ENCODE measurements at regions not wholly inside any gene's neighbourhood (a gene's known extent, or its start where the extent isn't known, plus 50 kb on each side); places are given as distances from the start of the nearest gene placed in this dataset.
"Not testable (repeated sequence)": the region's sequence is repeated elsewhere in the genome, so short reads cannot be mapped to it uniquely, and the experiment has no call there.

- H3K27me3 ChIP-seq (ENCODE audit: control insufficient read depth, insufficient read depth): no peaks in the 10 kb centered on the region
- no peaks in the 10 kb centered on the region for H3K4me1 ChIP-seq (ENCODE audit: control insufficient read depth, insufficient read depth, low read length)
- no peak overlapping the region for H3K4me3 ChIP-seq (ENCODE audit: low read length)
- ATAC-seq (no peak), DNase-seq (no peak)
- H3K9me3 ChIP-seq (ENCODE audit: control insufficient read depth, low read length): no peaks in the 10 kb centered on the region
- H3K27ac ChIP-seq (ENCODE audit: low read length): no peak overlapping the region
- WGBS: 50% methylated on average over 7 of the region's 7 CpGs
- intact Hi-C loops (cut with DNase I): no loop called here
Measured at GRCh38 chr16:26457095-26457494, 609.6 kb upstream of the C16orf82 start.

- no peak overlapping the region for H3K4me3 ChIP-seq (ENCODE audit: low read length)
- intact Hi-C loops (cut with DNase I): no loop called here
- no peak overlapping the region for H3K27ac ChIP-seq (ENCODE audit: low read length)
- no peaks in the 10 kb centered on the region for H3K9me3 ChIP-seq (ENCODE audit: control insufficient read depth, low read length)
- H3K27me3 ChIP-seq (ENCODE audit: control insufficient read depth, insufficient read depth): no peaks in the 10 kb centered on the region
- no peaks in the 10 kb centered on the region for H3K4me1 ChIP-seq (ENCODE audit: control insufficient read depth, insufficient read depth, low read length)
- WGBS: 85% methylated on average over 4 of the region's 4 CpGs
- DNase-seq (no peak), ATAC-seq (no peak)
Measured at GRCh38 chr16:26457882-26458281, 608.8 kb upstream of the C16orf82 start.

GRCh38 chr16:26464576-26465266, 602.0 kb upstream of the C16orf82 start:
- no peak overlapping the region for H3K27ac ChIP-seq (ENCODE audit: low read length)
- no peak for ATAC-seq
- H3K27me3 ChIP-seq (ENCODE audit: control insufficient read depth, insufficient read depth): no peaks in the 10 kb centered on the region
- H3K4me1 ChIP-seq (ENCODE audit: control insufficient read depth, insufficient read depth, low read length): no peaks in the 10 kb centered on the region
- no peaks in the 10 kb centered on the region for H3K9me3 ChIP-seq (ENCODE audit: control insufficient read depth, low read length)
- 87% methylated on average over 7 of the region's 7 CpGs for WGBS
- DNase-seq: no peak
- intact Hi-C loops (cut with DNase I): no loop called here
- no peak overlapping the region for H3K4me3 ChIP-seq (ENCODE audit: low read length)

- intact Hi-C loops (cut with DNase I); H3K4me1 ChIP-seq (ENCODE audit: control insufficient read depth, insufficient read depth, low read length); H3K27ac ChIP-seq (ENCODE audit: low read length); ATAC-seq; H3K9me3 ChIP-seq (ENCODE audit: control insufficient read depth, low read length); H3K4me3 ChIP-seq (ENCODE audit: low read length); DNase-seq; H3K27me3 ChIP-seq (ENCODE audit: control insufficient read depth, insufficient read depth): not testable (repeated sequence)
- WGBS: 85% methylated on average over 10 of the region's 10 CpGs
Measured at GRCh38 chr16:26474405-26474804, 592.3 kb upstream of the C16orf82 start.

GRCh38 chr16:26475596-26475995, 591.1 kb upstream of the C16orf82 start:
- H3K27me3 ChIP-seq (ENCODE audit: control insufficient read depth, insufficient read depth): no peaks in the 10 kb centered on the region
- 66% methylated on average over 2 of the region's 2 CpGs for WGBS
- H3K4me1 ChIP-seq (ENCODE audit: control insufficient read depth, insufficient read depth, low read length): peaks cover 2% of the 10 kb centered on the region
- H3K4me3 ChIP-seq (ENCODE audit: low read length): no peak overlapping the region
- no peak overlapping the region for H3K27ac ChIP-seq (ENCODE audit: low read length)
- intact Hi-C loops (cut with DNase I): no loop called here
- no peaks in the 10 kb centered on the region for H3K9me3 ChIP-seq (ENCODE audit: control insufficient read depth, low read length)
- ATAC-seq: no peak
- no peak for DNase-seq

GRCh38 chr16:26491101-26491670, 575.5 kb upstream of the C16orf82 start:
- no peaks in the 10 kb centered on the region for H3K27me3 ChIP-seq (ENCODE audit: control insufficient read depth, insufficient read depth)
- intact Hi-C loops (cut with DNase I): no loop called here
- no peak for DNase-seq
- H3K9me3 ChIP-seq (ENCODE audit: control insufficient read depth, low read length): no peaks in the 10 kb centered on the region
- H3K4me1 ChIP-seq (ENCODE audit: control insufficient read depth, insufficient read depth, low read length): no peaks in the 10 kb centered on the region
- ATAC-seq: no peak
- H3K27ac ChIP-seq (ENCODE audit: low read length): no peak overlapping the region
- H3K4me3 ChIP-seq (ENCODE audit: low read length): no peak overlapping the region
- 56% methylated on average over 6 of the region's 6 CpGs for WGBS

- Histone ChIP-seq H3K4me3 (ENCODE audit: low read length) (no peak overlapping the region), H3K27ac (ENCODE audit: low read length) (no peak overlapping the region), H3K9me3 (ENCODE audit: control insufficient read depth, low read length) (no peaks in the 10 kb centered on the region), H3K27me3 (ENCODE audit: control insufficient read depth, insufficient read depth) (no peaks in the 10 kb centered on the region), H3K4me1 (ENCODE audit: control insufficient read depth, insufficient read depth, low read length) (no peaks in the 10 kb centered on the region)
- DNase-seq: no peak
- WGBS: 79% methylated on average over 6 of the region's 6 CpGs
- no peak for ATAC-seq
- intact Hi-C loops (cut with DNase I): no loop called here
Measured at GRCh38 chr16:26491962-26492361, 574.8 kb upstream of the C16orf82 start.

GRCh38 chr16:26493751-26494150, 573.0 kb upstream of the C16orf82 start:
- Histone ChIP-seq H3K27ac (ENCODE audit: low read length) (no peak overlapping the region), H3K9me3 (ENCODE audit: control insufficient read depth, low read length) (no peaks in the 10 kb centered on the region), H3K27me3 (ENCODE audit: control insufficient read depth, insufficient read depth) (no peaks in the 10 kb centered on the region), H3K4me1 (ENCODE audit: control insufficient read depth, insufficient read depth, low read length) (no peaks in the 10 kb centered on the region), H3K4me3 (ENCODE audit: low read length) (no peak overlapping the region)
- ATAC-seq: no peak
- intact Hi-C loops (cut with DNase I): no loop called here
- no peak for DNase-seq
- WGBS: 22% methylated on average over 1 of the region's 1 CpG

- intact Hi-C loops (cut with DNase I): no loop called here
- DNase-seq (no peak), ATAC-seq (no peak)
- Histone ChIP-seq H3K27ac (ENCODE audit: low read length) (no peak overlapping the region), H3K9me3 (ENCODE audit: control insufficient read depth, low read length) (no peaks in the 10 kb centered on the region), H3K27me3 (ENCODE audit: control insufficient read depth, insufficient read depth) (no peaks in the 10 kb centered on the region), H3K4me3 (ENCODE audit: low read length) (no peak overlapping the region), H3K4me1 (ENCODE audit: control insufficient read depth, insufficient read depth, low read length) (no peaks in the 10 kb centered on the region)
- 73% methylated on average over 3 of the region's 3 CpGs for WGBS
Measured at GRCh38 chr16:26497896-26498295, 568.8 kb upstream of the C16orf82 start.

- no peaks in the 10 kb centered on the region for H3K9me3 ChIP-seq (ENCODE audit: control insufficient read depth, low read length)
- no peak for DNase-seq
- no peak for ATAC-seq
- H3K27ac ChIP-seq (ENCODE audit: low read length): no peak overlapping the region
- 88% methylated on average over 6 of the region's 6 CpGs for WGBS
- no peaks in the 10 kb centered on the region for H3K4me1 ChIP-seq (ENCODE audit: control insufficient read depth, insufficient read depth, low read length)
- intact Hi-C loops (cut with DNase I): no loop called here
- H3K27me3 ChIP-seq (ENCODE audit: control insufficient read depth, insufficient read depth): no peaks in the 10 kb centered on the region
- no peak overlapping the region for H3K4me3 ChIP-seq (ENCODE audit: low read length)
Measured at GRCh38 chr16:26500326-26500725, 566.4 kb upstream of the C16orf82 start.

GRCh38 chr16:26505496-26505895, 561.2 kb upstream of the C16orf82 start:
- intact Hi-C loops (cut with DNase I): no loop called here
- Histone ChIP-seq H3K27me3 (ENCODE audit: control insufficient read depth, insufficient read depth) (no peaks in the 10 kb centered on the region), H3K9me3 (ENCODE audit: control insufficient read depth, low read length) (no peaks in the 10 kb centered on the region), H3K4me1 (ENCODE audit: control insufficient read depth, insufficient read depth, low read length) (no peaks in the 10 kb centered on the region), H3K27ac (ENCODE audit: low read length) (no peak overlapping the region), H3K4me3 (ENCODE audit: low read length) (no peak overlapping the region)
- DNase-seq (no peak), ATAC-seq (no peak)

- ATAC-seq: not testable (repeated sequence)
Measured at GRCh38 chr16:26508946-26509345, 557.8 kb upstream of the C16orf82 start.

More at GRCh38 chr16:26508946-26509345, 557.8 kb upstream of the C16orf82 start:
- DNase-seq; H3K27ac ChIP-seq (ENCODE audit: low read length); intact Hi-C loops (cut with DNase I); H3K27me3 ChIP-seq (ENCODE audit: control insufficient read depth, insufficient read depth); H3K9me3 ChIP-seq (ENCODE audit: control insufficient read depth, low read length); H3K4me3 ChIP-seq (ENCODE audit: low read length); H3K4me1 ChIP-seq (ENCODE audit: control insufficient read depth, insufficient read depth, low read length): not testable (repeated sequence)
- 83% methylated on average over 4 of the region's 4 CpGs for whole genome bisulfite sequencing
